SH-SY5Y (cell line): ENCODE measurements at regions not wholly inside any gene's neighbourhood (a gene's known extent, or its start where the extent isn't known, plus 50 kb on each side); places are given as distances from the start of the nearest gene placed in this dataset.

Experiments used
- GATA2 ChIP-seq: IDR thresholded peaks from 2 replicates; pipeline ENCODE4 v1.6.1; 2011; ENCODE audit warnings: mild to moderate bottlenecking, low read depth, low read length
- GATA3 ChIP-seq: IDR thresholded peaks from 2 replicates; pipeline ENCODE4 v1.6.1; 2011; ENCODE audit warnings: low read depth, mild to moderate bottlenecking, low read length, moderate library complexity

GRCh38 chr7:25739143-25739542 lies 412.9 kb upstream of the NFE2L3 start:
- TF ChIP-seq GATA2, result no peak
- TF ChIP-seq GATA3, result no peak
